Endothelial cell of umbilical vein (primary cell): ENCODE measurements at regions not wholly inside any gene's neighbourhood (a gene's known extent, or its start where the extent isn't known, plus 50 kb on each side); places are given as distances from the start of the nearest gene placed in this dataset.
"Not testable (repeated sequence)": the region's sequence is repeated elsewhere in the genome, so short reads cannot be mapped to it uniquely, and the experiment has no call there.

Experiments used
- BruUV-seq: library from RNA; stranded (reverse); fragments of 400-500 nt; replicated peaks from 2 replicates; lab custom pipeline; 2021; lab: Mats Ljungman, UMichigan
- CTCF ChIA-PET: fragments of 300-600, 350-600 bp; sonication (Branson Sonifier 250); formaldehyde crosslinking; loops from one replicate; lab custom pipeline; 2021; ENCODE audit warnings: antibody characterized with exemption, inconsistent platforms; lab: Charles Lee
- POLR2A ChIA-PET: fragments of 300-600, 350-600 bp; sonication (Branson Sonifier 250); formaldehyde crosslinking; loops from one replicate; lab custom pipeline; 2021; ENCODE audit warnings: antibody characterized with exemption, inconsistent platforms; lab: Charles Lee
- DNase-seq: peaks from one replicate; pipeline ENCODE4 v3.0.0-alpha.2; 2011; ENCODE audit warnings: low read depth, low spot score
- FAIRE-seq: peaks from 2 replicates; lab custom pipeline; 2011; peaks lifted over from hg19 to GRCh38; lab: Jason Lieb, UNC
- H2AFZ ChIP-seq: 2 replicates; pipeline ENCODE4 v1.6.0; 2012; ENCODE audit warnings: low read depth, low read length, control low read depth, inconsistent platforms
- H3K27ac ChIP-seq: 2 replicates; pipeline ENCODE4 v1.5.1; 2011; ENCODE audit warnings: low read depth, mild to moderate bottlenecking, control low read depth, low read length, moderate library complexity; ENCODE audit not compliant: insufficient read depth
- H3K27me3 ChIP-seq, 2 experiments: 2 replicates each; pipeline versions ENCODE4 v1.6.0 to v1.6.1; 2011; ENCODE audit warnings: low read length in 2 of 2, mixed read lengths in 1 of 2; ENCODE audit not compliant: control insufficient read depth in 2 of 2, insufficient read depth in 2 of 2
- H3K36me3 ChIP-seq, 2 experiments: 2 replicates in 1 of 2; 3 replicates in 1 of 2; pipeline ENCODE4 v1.5.1; 2011; ENCODE audit warnings: low read length in 2 of 2, mild to moderate bottlenecking in 1 of 2, moderate library complexity in 1 of 2; ENCODE audit not compliant: control insufficient read depth in 2 of 2, insufficient read depth in 2 of 2; ENCODE audit errors: extremely low read depth in 1 of 2
- H3K4me1 ChIP-seq: 3 replicates; pipeline ENCODE4 v1.5.1; 2011; ENCODE audit warnings: mild to moderate bottlenecking, low read length; ENCODE audit not compliant: control insufficient read depth, insufficient read depth; ENCODE audit errors: extremely low read depth
- H3K4me2 ChIP-seq: 2 replicates; pipeline ENCODE4 v1.6.1; 2011; ENCODE audit warnings: low read length, control low read depth, mixed read lengths; ENCODE audit not compliant: insufficient read depth
- H3K4me3 ChIP-seq, 3 experiments: fragments of 200-600 bp in 1 of 3; sonication (generic), shearing (Covaris generic) in 1 of 3; replicated peaks in 1 of 3; 2 replicates each; pipeline ENCODE4 v1.5.1; 2011 to 2016; ENCODE audit warnings: control low read depth in 3 of 3, low read length in 3 of 3, mild to moderate bottlenecking in 2 of 3, inconsistent platforms in 1 of 3, low read depth in 1 of 3, moderate library complexity in 1 of 3; ENCODE audit not compliant: insufficient read depth in 1 of 3
- H3K79me2 ChIP-seq: 2 replicates; pipeline ENCODE4 v1.6.0; 2012; ENCODE audit warnings: low read length, inconsistent platforms; ENCODE audit not compliant: control insufficient read depth, insufficient read depth
- H3K9ac ChIP-seq: replicated peaks from 2 replicates; pipeline ENCODE3; 2011; ENCODE audit warnings: low read length, control low read depth; ENCODE audit not compliant: insufficient read depth; ENCODE audit errors: extremely low read depth
- H3K9me1 ChIP-seq: replicated peaks from 3 replicates; pipeline ENCODE4 v1.6.0; 2011; ENCODE audit warnings: mild to moderate bottlenecking, low read length; ENCODE audit not compliant: control insufficient read depth, insufficient read depth; ENCODE audit errors: extremely low read depth
- H3K9me3 ChIP-seq: replicated peaks from 2 replicates; pipeline ENCODE4 v1.5.1; 2012; ENCODE audit warnings: low read length, inconsistent platforms; ENCODE audit not compliant: control insufficient read depth, insufficient read depth
- H4K20me1 ChIP-seq: replicated peaks from 2 replicates; pipeline ENCODE3; 2011; ENCODE audit warnings: mild to moderate bottlenecking, low read length; ENCODE audit not compliant: control insufficient read depth, insufficient read depth; ENCODE audit errors: extremely low read depth
- dilution Hi-C: fragments of 300-500 bp; cut with MboI; formaldehyde crosslinking; loops from one replicate; pipeline ENCODE4 v1.15.0; 2019; ENCODE audit warnings: low sequenced_read_pairs; ENCODE audit not compliant: extremely low pct_ligation_motif_present
- intact Hi-C: fragments of 100-400 bp; cut with micrococcal nuclease; formaldehyde crosslinking; loops from one replicate; pipeline ENCODE4 v1.10.0; 2022

- dilution Hi-C loops, FAIRE-seq: not testable (repeated sequence)
Measured at GRCh38 chr1:243049716-243050115, 205.4 kb downstream of the CEP170 start.

DNA sequence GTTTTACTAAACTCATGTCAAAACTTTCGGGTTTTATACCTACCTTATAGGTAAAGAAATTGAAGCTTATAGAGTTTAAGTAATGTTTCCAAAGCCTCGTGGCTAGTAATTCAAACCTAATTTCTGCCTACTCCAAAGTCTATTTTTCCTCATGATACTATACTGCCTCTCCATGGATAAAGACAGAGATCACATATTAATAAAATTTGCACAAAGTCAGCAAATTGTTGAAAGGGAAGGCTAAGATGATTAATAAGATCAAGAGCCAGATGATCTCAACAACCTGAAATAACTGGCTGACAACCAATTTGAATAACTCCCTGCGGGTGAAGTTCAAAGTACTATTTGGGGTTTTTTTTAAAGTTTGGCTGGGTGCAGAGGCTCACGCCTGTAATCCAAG lies 233.7 kb downstream of the CEP170 start:
- FAIRE-seq, H3K36me3 ChIP-seq, H4K20me1 ChIP-seq, dilution Hi-C loops, H3K9me1 ChIP-seq, BruUV-seq, H3K9me3 ChIP-seq, H3K9ac ChIP-seq, H3K27me3 ChIP-seq, H2AFZ ChIP-seq, DNase-seq, intact Hi-C loops, H3K4me1 ChIP-seq, H3K79me2 ChIP-seq, CTCF ChIA-PET, H3K4me2 ChIP-seq, H3K27ac ChIP-seq, POLR2A ChIA-PET, H3K4me3 ChIP-seq: not testable (repeated sequence)

More at GRCh38 chr1:243049716-243050115, 205.4 kb downstream of the CEP170 start:
- H3K27me3 ChIP-seq, POLR2A ChIA-PET, H3K9me1 ChIP-seq, H3K4me2 ChIP-seq, H3K9ac ChIP-seq, DNase-seq, H3K9me3 ChIP-seq, H2AFZ ChIP-seq, H3K4me1 ChIP-seq, H3K79me2 ChIP-seq, H4K20me1 ChIP-seq, H3K4me3 ChIP-seq, H3K36me3 ChIP-seq, H3K27ac ChIP-seq, intact Hi-C loops, CTCF ChIA-PET, BruUV-seq: not testable (repeated sequence)

GRCh38 chr1:243019030-243019635 lies 235.9 kb downstream of the CEP170 start:
- intact Hi-C loops, H3K9ac ChIP-seq, H3K79me2 ChIP-seq, BruUV-seq, H3K4me3 ChIP-seq, DNase-seq, H3K4me1 ChIP-seq, POLR2A ChIA-PET, H3K36me3 ChIP-seq, H4K20me1 ChIP-seq, dilution Hi-C loops, H3K27ac ChIP-seq, H3K9me3 ChIP-seq, H2AFZ ChIP-seq, H3K27me3 ChIP-seq, FAIRE-seq, CTCF ChIA-PET, H3K9me1 ChIP-seq, H3K4me2 ChIP-seq: not testable (repeated sequence)

- H3K36me3 ChIP-seq, H3K4me3 ChIP-seq, FAIRE-seq, H3K79me2 ChIP-seq, H3K27me3 ChIP-seq, H3K27ac ChIP-seq, H3K9me3 ChIP-seq, H3K4me1 ChIP-seq, H3K4me2 ChIP-seq, dilution Hi-C loops, intact Hi-C loops, H2AFZ ChIP-seq, H3K9ac ChIP-seq, H4K20me1 ChIP-seq, POLR2A ChIA-PET, CTCF ChIA-PET, H3K9me1 ChIP-seq, DNase-seq, BruUV-seq: not testable (repeated sequence)
Measured at GRCh38 chr1:243010719-243011118, 244.4 kb downstream of the CEP170 start.
